Testis (tissue), 2 donors: ENCODE measurements at regions not wholly inside any gene's neighbourhood (a gene's known extent, or its start where the extent isn't known, plus 50 kb on each side); places are given as distances from the start of the nearest gene placed in this dataset.

Experiments
- DNase-seq: peaks from one replicate; pipeline ENCODE4 v3.0.0-alpha.2; 2019
- H3K27ac ChIP-seq, 2 donors: fragments of 200-600 bp; sonication (generic); one replicate each; pipeline ENCODE4 v1.5.1; 2019
- H3K27me3 ChIP-seq: fragments of 200-600 bp; sonication (generic); one replicate; pipeline ENCODE4 v1.5.1; 2019
- H3K36me3 ChIP-seq: fragments of 200-600 bp; sonication (generic); one replicate; pipeline ENCODE4 v1.5.1; 2017; ENCODE audit warnings: low read depth; ENCODE audit errors: missing control alignments
- H3K4me1 ChIP-seq: fragments of 200-600 bp; sonication (generic); one replicate; pipeline ENCODE4 v1.5.1; 2019
- H3K4me3 ChIP-seq, 2 donors: fragments of 200-600 bp; sonication (generic); one replicate each; pipeline ENCODE4 v1.5.1; 2017 to 2019
- H3K9me3 ChIP-seq: fragments of 200-600 bp; sonication (generic); one replicate; pipeline ENCODE4 v1.5.1; 2017
- CTCF ChIP-seq, 3 experiments: fragments of 450-650 bp in 2 of 3; fragments of 200-600 bp in 1 of 3; sonication (generic) in 1 of 3; IDR thresholded peaks; one replicate each; pipeline ENCODE4 v1.5.1; 2016 to 2019; ENCODE audit warnings: antibody characterized with exemption in 3 of 3, mild to moderate bottlenecking in 2 of 3, moderate library complexity in 1 of 3
- POLR2A ChIP-seq: fragments of 450-650 bp; IDR thresholded peaks from one replicate; pipeline ENCODE4 v1.6.1; 2017; ENCODE audit warnings: antibody characterized with exemption, mild to moderate bottlenecking, moderate library complexity
- WGBS, 2 donors: methylation state at CpG; one replicate each; pipeline ENCODE4 v1.1.5; 2018; 5-methylcytosine and 5-hydroxymethylcytosine counted together
- intact Hi-C: fragments of 100-400 bp; cut with DNase I; formaldehyde crosslinking; loops from one replicate; pipeline ENCODE4 v1.15.1; 2023; ENCODE audit warnings: low total_unique reads

- Histone ChIP-seq H3K36me3 (no peaks in the 10 kb centered on the region), H3K4me1 (no peaks in the 10 kb centered on the region), H3K4me3 (no peak overlapping the region), H3K27ac (no peak overlapping the region), H3K9me3 (no peaks in the 10 kb centered on the region), H3K27me3 (no peaks in the 10 kb centered on the region)
- WGBS, 2 donors = 72 to 73% methylated on average over 7 to 10 of the region's 10 CpGs
- intact Hi-C loops = no loop called here
- TF ChIP-seq CTCF (IDR thresholded peaks at IDR 0.05) = no peak
- TF ChIP-seq POLR2A = no peak
- no peak for DNase-seq
These were observed 383.3 kb downstream of the SHANK2 start for GRCh38 chr11:70869054-70869453.

- TF ChIP-seq CTCF (IDR thresholded peaks at IDR 0.05) = no peak
- TF ChIP-seq POLR2A = no peak
- Histone ChIP-seq H3K4me3 (no peak overlapping the region), H3K36me3 (no peaks in the 10 kb centered on the region), H3K4me1 (no peaks in the 10 kb centered on the region), H3K27ac (no peak overlapping the region), H3K27me3 (no peaks in the 10 kb centered on the region), H3K9me3 (no peaks in the 10 kb centered on the region)
- 81 to 82% methylated on average over 12 of the region's 12 CpGs for WGBS, 2 donors
- intact Hi-C loops = no loop called here
- no peak for DNase-seq
These were observed 380.5 kb downstream of the SHANK2 start for GRCh38 chr11:70871881-70872280.

- no peak for DNase-seq
These were observed 380.1 kb downstream of the SHANK2 start for GRCh38 chr11:70872299-70872698.

GRCh38 chr11:70872955-70873735 is 379.2 kb downstream of the SHANK2 start:
- WGBS, 2 donors = 70 to 80% methylated on average over 14 of the region's 14 CpGs
- Histone ChIP-seq H3K27me3 (no peaks in the 10 kb centered on the region), H3K9me3 (no peaks in the 10 kb centered on the region), H3K36me3 (no peaks in the 10 kb centered on the region), H3K4me1 (no peaks in the 10 kb centered on the region), H3K27ac (no peak overlapping the region), H3K4me3 (no peak overlapping the region)
- no peak for TF ChIP-seq CTCF (IDR thresholded peaks at IDR 0.05)
- no peak for DNase-seq
- intact Hi-C loops = no loop called here

More at GRCh38 chr11:70872299-70872698, 380.1 kb downstream of the SHANK2 start:
- TF ChIP-seq CTCF (IDR thresholded peaks at IDR 0.05) (no peak), POLR2A (no peak)
- Histone ChIP-seq H3K9me3 (no peaks in the 10 kb centered on the region), H3K27ac (no peak overlapping the region), H3K4me1 (no peaks in the 10 kb centered on the region), H3K36me3 (no peaks in the 10 kb centered on the region), H3K27me3 (no peaks in the 10 kb centered on the region), H3K4me3 (no peak overlapping the region)
- intact Hi-C loops = no loop called here
- WGBS, 2 donors = 86 to 94% methylated on average over 8 to 11 of the region's 11 CpGs
